ENCODE measurements at regions not wholly inside any gene's neighbourhood (a gene's known extent, or its start where the extent isn't known, plus 50 kb on each side); places are given as distances from the start of the nearest gene placed in this dataset.

DNA sequence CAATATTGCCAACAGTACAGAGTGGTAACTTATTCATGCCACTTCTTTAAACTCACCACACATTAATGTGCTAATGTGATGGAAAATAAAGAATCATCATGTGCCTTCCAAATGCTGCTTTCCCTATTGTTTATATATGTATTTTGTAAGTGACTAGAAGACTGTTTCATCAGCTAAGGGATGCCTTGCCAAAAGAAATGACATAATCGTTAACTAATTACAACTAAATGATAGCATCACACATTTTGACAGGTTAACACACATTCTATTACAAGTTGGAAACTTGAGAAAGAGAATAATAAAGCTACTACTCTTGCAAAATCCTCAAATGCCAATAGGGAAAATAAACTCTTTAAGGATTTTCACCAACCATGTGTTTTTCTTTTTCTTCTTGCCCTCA is 329.9 kb upstream of the AGTR1 start:
- no peaks in the 10 kb centered on the region for H3K4me1 ChIP-seq (ENCODE audit: control insufficient read depth, low read length)
- no peaks in the 10 kb centered on the region for H3K9me2 ChIP-seq (replicated peaks; ENCODE audit: control insufficient read depth, low read length)
- H3K4me3 ChIP-seq (ENCODE audit: low read length) = no peak overlapping the region
- H3K36me3 ChIP-seq (ENCODE audit: control insufficient read depth, low read length) = no peaks in the 10 kb centered on the region
- no peak overlapping the region for H3K4me2 ChIP-seq (ENCODE audit: low read length)
- H3K27me3 ChIP-seq (ENCODE audit: control insufficient read depth, low read length) = no peaks in the 10 kb centered on the region
- no peaks in the 10 kb centered on the region for H3K79me2 ChIP-seq (ENCODE audit: control insufficient read depth, low read length)
- H3K9me3 ChIP-seq (ENCODE audit: control insufficient read depth, insufficient read depth, low read length) = no peaks in the 10 kb centered on the region
- H3F3A ChIP-seq (ENCODE audit: control insufficient read depth, insufficient read depth) = no peaks in the 10 kb centered on the region
- no peaks in the 10 kb centered on the region for H4K20me1 ChIP-seq (ENCODE audit: control insufficient read depth, insufficient read depth, low read depth, low read length)
- TF ChIP-seq EZH2phosphoT487 (IDR thresholded peaks at IDR 0.05; ENCODE audit: borderline replicate concordance, low read length) = no peak
- TF ChIP-seq, protein P1, sequence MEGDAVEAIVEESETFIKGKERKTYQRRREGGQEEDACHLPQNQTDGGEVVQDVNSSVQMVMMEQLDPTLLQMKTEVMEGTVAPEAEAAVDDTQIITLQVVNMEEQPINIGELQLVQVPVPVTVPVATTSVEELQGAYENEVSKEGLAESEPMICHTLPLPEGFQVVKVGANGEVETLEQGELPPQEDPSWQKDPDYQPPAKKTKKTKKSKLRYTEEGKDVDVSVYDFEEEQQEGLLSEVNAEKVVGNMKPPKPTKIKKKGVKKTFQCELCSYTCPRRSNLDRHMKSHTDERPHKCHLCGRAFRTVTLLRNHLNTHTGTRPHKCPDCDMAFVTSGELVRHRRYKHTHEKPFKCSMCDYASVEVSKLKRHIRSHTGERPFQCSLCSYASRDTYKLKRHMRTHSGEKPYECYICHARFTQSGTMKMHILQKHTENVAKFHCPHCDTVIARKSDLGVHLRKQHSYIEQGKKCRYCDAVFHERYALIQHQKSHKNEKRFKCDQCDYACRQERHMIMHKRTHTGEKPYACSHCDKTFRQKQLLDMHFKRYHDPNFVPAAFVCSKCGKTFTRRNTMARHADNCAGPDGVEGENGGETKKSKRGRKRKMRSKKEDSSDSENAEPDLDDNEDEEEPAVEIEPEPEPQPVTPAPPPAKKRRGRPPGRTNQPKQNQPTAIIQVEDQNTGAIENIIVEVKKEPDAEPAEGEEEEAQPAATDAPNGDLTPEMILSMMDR (IDR thresholded peaks at IDR 0.05; ENCODE audit: low read depth, low read length, poor library complexity, severe bottlenecking) = no peak
- no peak overlapping the region for H3K27ac ChIP-seq (ENCODE audit: low read depth, low read length)

DNA sequence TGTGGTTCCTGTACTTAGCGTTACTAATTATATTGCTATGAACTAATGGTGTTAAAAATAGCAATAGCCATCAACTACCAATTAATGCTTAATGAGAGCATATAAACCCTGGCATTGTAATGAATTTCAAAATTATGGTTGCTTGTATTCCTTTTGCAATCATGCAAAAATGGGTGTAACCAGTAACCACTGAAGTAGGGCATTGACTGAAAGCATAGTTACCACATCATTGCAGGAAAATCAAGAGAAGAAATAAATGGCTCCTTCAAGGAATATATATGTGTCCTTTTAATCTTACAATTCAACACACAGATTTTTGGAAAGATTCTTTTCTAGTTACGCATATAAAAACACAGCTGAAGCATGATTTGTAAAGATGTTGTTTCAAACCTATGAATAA is 328.3 kb upstream of the AGTR1 start:
- Histone ChIP-seq H3K4me1 (ENCODE audit: control insufficient read depth, low read length) (no peaks in the 10 kb centered on the region), H3F3A (ENCODE audit: control insufficient read depth, insufficient read depth) (no peaks in the 10 kb centered on the region), H3K4me3 (ENCODE audit: low read length) (no peak overlapping the region), H3K27me3 (ENCODE audit: control insufficient read depth, low read length) (no peaks in the 10 kb centered on the region), H4K20me1 (ENCODE audit: control insufficient read depth, insufficient read depth, low read depth, low read length) (no peaks in the 10 kb centered on the region), H3K4me2 (ENCODE audit: low read length) (no peak overlapping the region), H3K27ac (ENCODE audit: low read depth, low read length) (no peak overlapping the region), H3K9me3 (ENCODE audit: control insufficient read depth, insufficient read depth, low read length) (no peaks in the 10 kb centered on the region), H3K36me3 (ENCODE audit: control insufficient read depth, low read length) (no peaks in the 10 kb centered on the region), H3K9me2 (replicated peaks; ENCODE audit: control insufficient read depth, low read length) (no peaks in the 10 kb centered on the region), H3K79me2 (ENCODE audit: control insufficient read depth, low read length) (no peaks in the 10 kb centered on the region)
- TF ChIP-seq, protein P1 (IDR thresholded peaks at IDR 0.05; ENCODE audit: low read depth, low read length, poor library complexity, severe bottlenecking) = no peak
- TF ChIP-seq EZH2phosphoT487 (IDR thresholded peaks at IDR 0.05; ENCODE audit: borderline replicate concordance, low read length) = no peak

DNA sequence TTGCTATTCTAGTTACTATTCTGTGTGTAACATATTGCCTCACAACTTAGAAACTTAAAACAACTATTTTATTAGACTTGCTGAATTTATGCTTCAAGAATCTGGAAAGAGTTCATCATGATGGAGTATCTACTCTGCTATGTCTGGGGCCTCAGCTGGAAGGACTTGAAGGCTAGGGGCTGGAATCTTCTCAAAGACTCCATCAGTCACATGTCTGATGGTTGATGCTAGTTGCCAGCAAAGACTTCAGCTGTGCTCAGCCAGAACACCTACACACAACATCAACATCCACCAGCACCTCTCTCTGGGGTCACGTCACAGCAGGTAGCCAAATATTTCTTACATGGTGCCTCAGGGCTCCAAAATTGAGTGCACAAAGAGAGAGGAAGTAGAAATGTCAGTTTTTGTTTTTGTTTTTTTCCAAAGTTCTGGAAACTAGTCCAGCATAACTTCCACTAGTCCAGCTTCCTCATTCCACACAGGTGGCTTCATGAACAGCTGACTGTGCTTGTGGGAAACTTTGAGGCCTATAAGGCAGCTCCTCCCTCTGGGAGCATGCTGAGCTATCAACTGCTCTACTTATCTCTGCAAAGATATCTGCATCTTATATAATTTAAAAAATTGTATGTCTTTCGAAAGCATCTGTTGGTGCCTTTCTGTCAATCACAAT is 325.4 kb upstream of the AGTR1 start:
- TF ChIP-seq EZH2phosphoT487 (IDR thresholded peaks at IDR 0.05; ENCODE audit: borderline replicate concordance, low read length) = no peak
- TF ChIP-seq, protein P1 (IDR thresholded peaks at IDR 0.05; ENCODE audit: low read depth, low read length, poor library complexity, severe bottlenecking) = no peak

More for the DNA sequence above, 325.4 kb upstream of the AGTR1 start:
- Histone ChIP-seq H3K4me1 (ENCODE audit: control insufficient read depth, low read length) (no peaks in the 10 kb centered on the region), H3K79me2 (ENCODE audit: control insufficient read depth, low read length) (no peaks in the 10 kb centered on the region), H3K27ac (ENCODE audit: low read depth, low read length) (no peak overlapping the region), H3K9me3 (ENCODE audit: control insufficient read depth, insufficient read depth, low read length) (no peaks in the 10 kb centered on the region), H3K9me2 (replicated peaks; ENCODE audit: control insufficient read depth, low read length) (no peaks in the 10 kb centered on the region), H3K4me3 (ENCODE audit: low read length) (no peak overlapping the region), H3F3A (ENCODE audit: control insufficient read depth, insufficient read depth) (no peaks in the 10 kb centered on the region), H4K20me1 (ENCODE audit: control insufficient read depth, insufficient read depth, low read depth, low read length) (no peaks in the 10 kb centered on the region), H3K36me3 (ENCODE audit: control insufficient read depth, low read length) (no peaks in the 10 kb centered on the region), H3K27me3 (ENCODE audit: control insufficient read depth, low read length) (no peaks in the 10 kb centered on the region), H3K4me2 (ENCODE audit: low read length) (no peak overlapping the region)
